CD4-positive, CD25-positive, alpha-beta regulatory T cell (primary cell): ENCODE measurements at regions not wholly inside any gene's neighbourhood (a gene's known extent, or its start where the extent isn't known, plus 50 kb on each side); places are given as distances from the start of the nearest gene placed in this dataset.
A peak's percentile ranks its signal among the peaks of the same experiment; 100 is the strongest.

ENCODE experiments used
- ATAC-seq, 2 donors: fragments of 150-1000 bp; cut with Tn5 transposase; one replicate each; pipeline ENCODE4 v1.10.0; 2021; ENCODE audit warnings: low read depth in 2 of 2, moderate number of reproducible peaks in 2 of 2, moderate library complexity in 1 of 2
- DNase-seq, 3 donors: peaks; one replicate each; pipeline versions ENCODE4 v3.0.0 to v3.0.0-alpha.2; 2012 to 2022; ENCODE audit warnings: mixed read lengths in 1 of 3
- H3K27ac ChIP-seq: one replicate; pipeline ENCODE4 v1.7.0; 2013; ENCODE audit warnings: mild to moderate bottlenecking, low read length; ENCODE audit not compliant: insufficient read depth, poor library complexity, severe bottlenecking
- H3K27me3 ChIP-seq: one replicate; pipeline ENCODE4 v1.7.0; 2013; ENCODE audit warnings: low read length; ENCODE audit not compliant: control insufficient read depth, insufficient read depth
- H3K36me3 ChIP-seq: one replicate; pipeline ENCODE4 v1.7.0; 2013; ENCODE audit warnings: mild to moderate bottlenecking, low read length, moderate library complexity; ENCODE audit not compliant: control insufficient read depth, insufficient read depth
- H3K4me1 ChIP-seq: 2 replicates; pipeline ENCODE4 v1.7.0; 2013; ENCODE audit warnings: mild to moderate bottlenecking, low read length; ENCODE audit not compliant: insufficient read depth, control insufficient read depth, poor library complexity, severe bottlenecking
- H3K4me3 ChIP-seq: one replicate; pipeline ENCODE4 v1.7.0; 2013; ENCODE audit warnings: low read depth, mild to moderate bottlenecking, low read length, moderate library complexity
- H3K9me3 ChIP-seq, 2 experiments: 1 replicate in 1 of 2; 2 replicates in 1 of 2; pipeline ENCODE4 v1.7.0; 2013; ENCODE audit warnings: low read length in 2 of 2, mild to moderate bottlenecking in 1 of 2, moderate library complexity in 1 of 2; ENCODE audit not compliant: control insufficient read depth in 2 of 2
- H3K27ac Mint-ChIP-seq, 3 donors: one replicate each; pipeline ENCODE4 v1.8.0; 2020 to 2022; ENCODE audit warnings: mild to moderate bottlenecking in 3 of 3, mixed read lengths in 3 of 3, moderate library complexity in 2 of 3
- H3K27me3 Mint-ChIP-seq: one replicate; pipeline ENCODE4 v1.8.0; 2022; ENCODE audit warnings: mild to moderate bottlenecking, mixed read lengths
- H3K36me3 Mint-ChIP-seq: one replicate; pipeline ENCODE4 v1.8.0; 2020; ENCODE audit warnings: mixed read lengths
- H3K4me1 Mint-ChIP-seq, 4 donors: one replicate each; pipeline ENCODE4 v1.8.0; 2020 to 2022; ENCODE audit warnings: mixed read lengths in 4 of 4, mild to moderate bottlenecking in 1 of 4
- H3K4me3 Mint-ChIP-seq, 4 donors: one replicate each; pipeline ENCODE4 v1.8.0; 2020 to 2022; ENCODE audit warnings: mild to moderate bottlenecking in 4 of 4, mixed read lengths in 4 of 4, moderate library complexity in 3 of 4
- H3K9me3 Mint-ChIP-seq, 7 donors: one replicate each; pipeline ENCODE4 v1.8.0; 2020 to 2022; ENCODE audit warnings: mixed read lengths in 7 of 7, mild to moderate bottlenecking in 3 of 7, moderate library complexity in 2 of 7

DNA sequence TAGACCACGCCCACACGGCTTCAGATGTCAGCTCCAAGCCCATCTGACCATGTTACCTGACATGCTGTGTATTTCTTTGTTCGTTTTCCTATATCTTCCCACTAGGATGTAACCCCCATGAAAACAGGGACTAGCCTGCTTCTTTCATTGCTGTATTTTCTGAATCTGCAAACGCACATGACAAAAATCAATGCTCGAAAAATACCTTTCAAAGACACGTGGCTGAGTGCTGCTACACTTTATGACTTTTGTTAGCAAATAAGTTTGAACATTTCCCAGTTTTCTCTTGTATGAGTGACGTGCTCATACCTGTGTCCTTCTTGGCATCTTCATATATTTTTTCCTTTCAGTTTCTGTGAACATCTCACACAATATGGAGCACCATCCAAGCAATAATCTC lies 181.3 kb upstream of the IRX1 start:
- no peak for ATAC-seq
- H3K36me3 Mint-ChIP-seq = no peaks in the 10 kb centered on the region
- no peaks in the 10 kb centered on the region for H3K4me1 Mint-ChIP-seq
- H3K27ac Mint-ChIP-seq = no peak overlapping the region
- H3K36me3 ChIP-seq = no peaks in the 10 kb centered on the region
- H3K27me3 Mint-ChIP-seq = no peaks in the 10 kb centered on the region
- H3K9me3 Mint-ChIP-seq = peaks cover 6 to 29% (median 12%) of the 10 kb centered on the region in 7 donors
- H3K9me3 ChIP-seq = peaks cover 0 to 22% of the 10 kb centered on the region in 2 experiments
- no peaks in the 10 kb centered on the region for H3K4me1 ChIP-seq
- no peaks in the 10 kb centered on the region for H3K27me3 ChIP-seq
- no peak overlapping the region for H3K27ac ChIP-seq
- no peak overlapping the region for H3K4me3 Mint-ChIP-seq
- H3K4me3 ChIP-seq = no peak overlapping the region
- DNase-seq = no peak

DNA sequence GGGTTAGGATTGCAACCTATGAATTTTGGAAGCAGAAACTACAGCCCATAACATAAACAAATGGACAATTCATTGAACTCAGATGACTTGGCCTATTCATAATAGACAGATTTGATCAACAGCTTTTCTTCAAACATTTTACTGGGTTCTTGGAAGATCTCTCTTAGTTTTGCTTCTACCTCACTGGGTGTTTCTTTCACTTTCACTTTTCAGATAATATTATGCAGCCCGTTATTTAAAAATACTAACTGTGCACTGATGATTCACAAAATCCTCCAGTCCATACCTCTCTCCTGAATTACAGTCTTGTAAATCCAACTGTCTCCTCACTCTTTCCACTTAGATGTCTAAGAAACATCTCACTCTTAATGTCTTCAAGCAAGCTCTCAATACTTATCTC lies 183.5 kb upstream of the IRX1 start:
- DNase-seq (no peak), ATAC-seq (no peak)
- Histone ChIP-seq H3K36me3 (no peaks in the 10 kb centered on the region), H3K4me3 (no peak overlapping the region), H3K27ac (no peak overlapping the region), H3K27me3 (no peaks in the 10 kb centered on the region), H3K4me1 (no peaks in the 10 kb centered on the region), H3K9me3 (peaks cover 0 to 3% of the 10 kb centered on the region in 2 experiments)
- H3K4me1 Mint-ChIP-seq = no peaks in the 10 kb centered on the region
- peaks cover 4 to 32% (median 12%) of the 10 kb centered on the region in 7 donors for H3K9me3 Mint-ChIP-seq
- H3K27ac Mint-ChIP-seq = no peak overlapping the region
- no peaks in the 10 kb centered on the region for H3K36me3 Mint-ChIP-seq
- no peaks in the 10 kb centered on the region for H3K27me3 Mint-ChIP-seq
- peak overlapping the region in 1 of 4 donors; percentile 36 for H3K4me3 Mint-ChIP-seq

DNA sequence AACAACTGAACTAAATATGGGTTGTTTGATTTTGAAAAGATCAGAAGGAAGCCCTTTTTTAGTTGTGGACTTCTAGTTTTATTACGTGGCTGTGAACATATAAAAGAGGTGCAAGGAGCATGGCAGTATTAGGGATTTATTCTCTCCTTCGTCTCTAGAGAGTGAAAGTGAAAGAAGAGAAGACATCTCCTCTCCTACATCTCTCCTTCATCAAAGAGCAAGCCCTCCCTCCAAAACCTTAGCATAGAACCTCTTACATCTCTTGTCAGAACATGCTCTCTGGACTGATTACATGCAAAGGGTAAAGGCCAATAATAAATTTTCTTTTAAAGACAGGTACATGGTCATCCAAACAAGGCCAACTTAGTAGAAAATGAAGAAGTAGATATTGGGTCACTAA lies 184.3 kb upstream of the IRX1 start:
- Histone ChIP-seq H3K27ac (no peak overlapping the region), H3K36me3 (no peaks in the 10 kb centered on the region), H3K27me3 (no peaks in the 10 kb centered on the region), H3K4me3 (no peak overlapping the region), H3K9me3 (no peaks in the 10 kb centered on the region), H3K4me1 (no peaks in the 10 kb centered on the region)
- Mint-ChIP-seq H3K4me3 (no peak overlapping the region), H3K27ac (no peak overlapping the region), H3K9me3 (peaks cover 4 to 36% (median 14%) of the 10 kb centered on the region in 7 donors), H3K36me3 (no peaks in the 10 kb centered on the region), H3K27me3 (no peaks in the 10 kb centered on the region), H3K4me1 (no peaks in the 10 kb centered on the region)
- no peak for DNase-seq
- no peak for ATAC-seq

DNA sequence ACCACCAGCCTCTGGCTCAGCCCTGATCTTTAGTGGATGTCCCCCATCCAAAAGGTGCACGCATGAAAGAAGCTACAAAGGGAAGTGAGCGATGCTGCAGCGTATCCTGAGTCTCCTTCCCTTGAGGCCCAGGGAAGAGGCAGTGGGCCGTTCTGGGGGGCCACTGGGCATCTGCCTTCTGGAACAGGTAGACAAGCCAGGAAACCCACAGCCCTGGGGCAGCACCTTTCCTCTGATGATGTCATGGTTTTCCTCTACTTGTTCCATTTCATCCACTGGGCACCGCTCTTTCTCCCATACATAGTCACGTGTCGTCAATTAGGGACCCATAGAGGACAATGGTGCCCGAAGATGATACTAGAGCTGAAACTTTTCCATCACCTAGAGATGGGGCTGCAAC lies 194.0 kb upstream of the IRX1 start:
- H3K4me1 Mint-ChIP-seq = no peaks in the 10 kb centered on the region
- no peaks in the 10 kb centered on the region for H3K27me3 ChIP-seq
- no peak overlapping the region for H3K4me3 ChIP-seq
- peaks cover 0 to 25% (median 7%) of the 10 kb centered on the region in 7 donors for H3K9me3 Mint-ChIP-seq
- H3K27me3 Mint-ChIP-seq = no peaks in the 10 kb centered on the region
- H3K36me3 ChIP-seq = no peaks in the 10 kb centered on the region
- no peaks in the 10 kb centered on the region for H3K4me1 ChIP-seq
- H3K27ac ChIP-seq = no peak overlapping the region
- ATAC-seq (no peak), DNase-seq (no peak)
- H3K4me3 Mint-ChIP-seq = no peak overlapping the region
- H3K27ac Mint-ChIP-seq = no peak overlapping the region
- peaks cover 3 to 4% of the 10 kb centered on the region in 2 experiments for H3K9me3 ChIP-seq
- no peaks in the 10 kb centered on the region for H3K36me3 Mint-ChIP-seq

DNA sequence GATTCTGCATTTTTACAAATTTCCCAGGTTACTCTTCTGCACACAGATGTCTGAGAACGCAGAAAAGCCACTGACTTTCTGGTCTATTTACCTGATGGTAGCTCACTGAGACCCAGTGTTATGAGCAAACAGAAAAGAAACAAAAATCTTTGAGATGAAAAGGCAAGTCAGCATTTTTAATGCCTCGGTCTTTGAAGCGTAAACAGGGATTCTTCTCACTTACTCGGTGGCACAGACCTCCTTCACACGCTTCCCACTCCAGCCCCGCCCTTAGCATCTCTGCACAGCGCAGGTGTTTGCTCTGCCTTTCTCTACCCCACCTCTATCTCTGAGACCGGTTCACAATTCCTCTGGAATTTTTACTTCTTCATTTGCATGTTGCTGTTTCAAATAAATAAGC lies 195.0 kb upstream of the IRX1 start:
- H3K36me3 ChIP-seq = no peaks in the 10 kb centered on the region
- no peaks in the 10 kb centered on the region for H3K36me3 Mint-ChIP-seq
- peaks cover 0 to 24% (median 7%) of the 10 kb centered on the region in 7 donors for H3K9me3 Mint-ChIP-seq
- H3K4me3 ChIP-seq = no peak overlapping the region
- H3K9me3 ChIP-seq = peaks cover 3 to 4% of the 10 kb centered on the region in 2 experiments
- no peaks in the 10 kb centered on the region for H3K27me3 Mint-ChIP-seq
- no peaks in the 10 kb centered on the region for H3K4me1 Mint-ChIP-seq
- no peaks in the 10 kb centered on the region for H3K4me1 ChIP-seq
- ATAC-seq (no peak), DNase-seq (no peak)
- no peak overlapping the region for H3K27ac ChIP-seq
- H3K27me3 ChIP-seq = no peaks in the 10 kb centered on the region
- no peak overlapping the region for H3K27ac Mint-ChIP-seq
- H3K4me3 Mint-ChIP-seq = no peak overlapping the region

DNA sequence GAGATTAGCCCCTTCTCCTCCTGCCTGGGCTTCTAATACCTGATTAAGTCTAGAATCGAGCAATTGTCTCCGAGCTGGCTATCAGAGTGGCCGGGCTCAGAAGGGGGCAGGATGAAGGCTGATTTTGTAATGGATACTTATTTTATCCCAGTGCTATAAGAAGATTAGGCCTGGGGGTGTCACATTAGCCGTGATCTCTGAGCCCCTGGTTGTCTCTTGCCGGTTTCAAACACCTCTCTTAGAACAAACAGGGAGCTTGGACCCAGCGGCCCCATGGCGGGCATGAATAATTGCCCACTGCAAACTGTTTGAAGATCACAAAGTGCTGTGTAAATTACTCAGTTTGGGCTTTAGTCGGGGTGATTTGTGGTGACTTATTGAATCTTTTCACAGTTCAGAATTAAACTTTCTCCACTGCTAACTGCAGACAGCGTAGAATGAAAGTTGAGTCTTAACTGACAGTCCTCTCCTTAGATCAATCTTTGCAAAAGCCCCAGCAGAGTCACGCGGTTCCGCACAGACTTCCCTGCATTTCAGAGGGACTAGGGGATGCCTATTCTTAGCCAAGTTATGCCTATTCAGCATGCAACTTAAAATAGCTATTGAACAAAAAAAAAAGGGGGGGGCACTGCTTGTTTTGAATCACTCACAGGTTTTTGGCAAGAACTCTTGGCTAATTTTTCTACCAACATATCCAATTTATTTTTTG lies 200.6 kb upstream of the IRX1 start:
- peaks cover 0 to 18% (median 6%) of the 10 kb centered on the region in 7 donors for H3K9me3 Mint-ChIP-seq
- no peak for DNase-seq
- no peaks in the 10 kb centered on the region for H3K4me1 ChIP-seq
- no peaks in the 10 kb centered on the region for H3K27me3 ChIP-seq
- H3K4me1 Mint-ChIP-seq = no peaks in the 10 kb centered on the region
- H3K4me3 ChIP-seq = no peak overlapping the region
- H3K36me3 Mint-ChIP-seq = no peaks in the 10 kb centered on the region
- no peaks in the 10 kb centered on the region for H3K27me3 Mint-ChIP-seq
- H3K27ac Mint-ChIP-seq = no peak overlapping the region
- no peak overlapping the region for H3K27ac ChIP-seq
- ATAC-seq = no peak
- no peaks in the 10 kb centered on the region for H3K36me3 ChIP-seq
- H3K4me3 Mint-ChIP-seq = no peak overlapping the region
- H3K9me3 ChIP-seq = peaks cover 5 to 9% of the 10 kb centered on the region in 2 experiments

DNA sequence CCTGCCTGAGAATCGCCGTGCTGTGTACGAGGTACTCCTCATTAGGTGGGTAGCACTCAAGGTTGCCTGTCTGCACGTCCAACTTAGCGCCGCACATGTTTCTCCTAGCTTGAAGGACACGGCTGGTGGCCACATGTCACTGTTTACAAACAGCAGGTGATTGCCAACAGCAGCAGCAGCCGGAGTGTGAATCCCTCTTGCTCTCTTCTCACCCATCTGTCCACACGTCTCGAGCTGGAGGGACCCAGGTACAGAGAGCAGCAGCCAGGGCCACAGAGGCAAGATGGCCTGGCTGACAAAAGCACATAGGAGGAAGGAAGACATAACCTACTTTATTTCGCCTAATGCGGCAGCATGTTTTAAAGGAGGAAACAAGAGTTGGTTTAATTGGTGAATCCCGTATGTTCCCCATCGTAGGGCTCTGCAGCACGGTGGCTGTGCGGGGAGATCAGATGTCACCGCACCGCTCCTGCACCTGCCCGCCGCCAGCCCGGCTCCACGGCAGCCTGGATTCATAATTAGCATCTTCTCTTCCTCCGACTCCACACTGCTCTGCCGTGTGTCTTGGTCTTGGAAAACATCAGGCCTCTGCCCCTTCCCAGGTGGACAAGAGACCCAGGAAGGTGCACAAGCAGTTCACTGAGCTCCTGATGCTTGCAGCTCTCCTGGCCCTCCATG lies 201.6 kb upstream of the IRX1 start:
- no peak for ATAC-seq
- no peak overlapping the region for H3K4me3 Mint-ChIP-seq
- H3K27ac Mint-ChIP-seq = no peak overlapping the region
- no peaks in the 10 kb centered on the region for H3K36me3 Mint-ChIP-seq
- H3K4me1 Mint-ChIP-seq = no peaks in the 10 kb centered on the region
- H3K27me3 ChIP-seq = no peaks in the 10 kb centered on the region
- no peaks in the 10 kb centered on the region for H3K36me3 ChIP-seq
- H3K9me3 ChIP-seq = peaks cover 2 to 9% of the 10 kb centered on the region in 2 experiments
- H3K9me3 Mint-ChIP-seq = peaks cover 0 to 15% (median under 1%) of the 10 kb centered on the region in 7 donors
- H3K27ac ChIP-seq = no peak overlapping the region
- H3K4me1 ChIP-seq = no peaks in the 10 kb centered on the region
- H3K27me3 Mint-ChIP-seq = no peaks in the 10 kb centered on the region
- no peak overlapping the region for H3K4me3 ChIP-seq
- DNase-seq = no peak
